SKM-1 treated with dmso at 0.1 percent for 144 hours (cell line): ENCODE measurements at regions not wholly inside any gene's neighbourhood (a gene's known extent, or its start where the extent isn't known, plus 50 kb on each side); places are given as distances from the start of the nearest gene placed in this dataset.

Experiments used
- DNase-seq: peaks from one replicate; lab custom pipeline; 2025; ENCODE audit not compliant: unreplicated experiment; lab: John Stamatoyannopoulos, UW

DNA sequence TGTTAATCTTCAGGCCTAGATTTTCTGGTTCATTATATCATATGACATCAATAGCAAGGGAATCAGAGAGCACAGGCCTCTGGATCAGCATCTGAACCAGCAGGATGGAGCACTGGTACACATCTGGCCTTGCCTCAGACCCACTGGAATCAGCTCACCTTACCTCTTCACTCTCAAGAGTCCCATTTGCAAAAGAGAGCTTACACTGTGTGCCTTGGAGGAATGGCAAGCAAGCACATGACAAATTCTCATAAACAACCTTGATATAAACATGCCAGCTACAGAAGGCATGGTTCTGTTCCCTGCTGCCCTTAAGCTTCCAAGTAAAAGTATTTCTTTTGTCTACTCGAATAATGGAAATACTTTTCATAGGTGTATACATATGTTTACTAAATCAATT, 128.6 kb upstream of the CPM start:
- no peak for DNase-seq

DNA sequence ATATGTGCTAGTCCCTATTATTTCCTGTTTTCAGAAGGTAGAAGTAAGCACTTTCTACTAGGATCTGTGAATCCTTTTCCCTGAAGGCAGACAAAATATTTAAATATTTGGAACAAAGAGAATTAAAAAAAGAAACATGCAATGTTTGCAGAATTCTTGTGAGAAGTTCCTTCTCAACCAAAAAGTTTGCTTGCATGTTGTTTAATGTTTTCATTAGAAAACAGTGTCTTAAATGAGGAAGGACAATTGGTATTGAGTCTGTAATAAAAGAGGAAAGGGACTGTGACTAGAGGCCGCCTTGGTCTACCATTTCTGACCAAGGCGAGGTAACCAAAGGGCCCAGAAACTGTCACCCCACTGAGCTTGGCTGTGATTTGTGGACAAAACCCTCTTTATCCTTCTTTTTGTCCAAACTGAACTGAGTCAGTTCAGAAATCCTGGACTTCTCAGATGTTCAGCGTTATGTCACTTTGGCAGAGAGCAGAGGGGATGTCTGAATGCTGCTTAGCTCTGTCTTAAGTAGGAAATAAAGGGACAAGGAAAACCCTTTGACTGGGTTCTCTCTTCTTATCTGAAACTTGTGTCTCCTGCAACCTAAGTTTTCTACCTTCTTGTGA, 129.8 kb upstream of the CPM start:
- DNase-seq, result no peak

DNA sequence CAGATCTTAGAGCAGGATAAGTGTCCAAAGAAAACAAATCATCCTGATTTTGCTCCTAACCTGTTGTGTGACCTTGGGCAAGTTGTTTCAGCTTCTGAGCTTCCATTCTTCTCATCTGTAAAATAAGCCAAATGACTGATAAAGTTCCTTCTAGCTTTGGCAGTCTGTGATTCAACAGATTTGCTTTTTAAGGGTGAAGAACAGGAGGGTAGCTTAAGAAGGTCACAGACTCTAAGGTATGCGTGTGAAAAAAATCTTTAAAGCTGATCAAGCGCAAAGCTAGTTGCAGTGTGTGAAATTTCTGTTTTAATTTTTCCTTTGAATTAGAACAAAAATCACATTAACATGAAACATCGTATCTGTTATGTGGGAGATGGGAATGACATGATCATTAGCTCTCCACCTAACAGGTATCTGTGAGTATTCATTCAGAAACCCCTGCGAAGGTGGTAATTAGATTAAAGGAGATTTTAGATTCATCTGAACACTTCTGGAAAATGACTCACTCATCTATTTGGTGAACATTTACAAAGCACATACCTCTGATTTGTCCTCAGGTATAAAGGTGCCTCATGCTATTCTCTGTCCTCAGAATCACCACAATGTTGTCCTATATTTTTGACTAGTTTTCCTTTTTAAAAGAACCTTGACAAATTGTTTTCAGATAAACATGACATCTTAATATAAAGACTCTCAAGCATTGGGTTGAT, 131.9 kb upstream of the CPM start:
- no peak for DNase-seq

GRCh38 chr12:69065775-69066174, 132.8 kb upstream of the CPM start:
- DNase-seq, result no peak

DNA sequence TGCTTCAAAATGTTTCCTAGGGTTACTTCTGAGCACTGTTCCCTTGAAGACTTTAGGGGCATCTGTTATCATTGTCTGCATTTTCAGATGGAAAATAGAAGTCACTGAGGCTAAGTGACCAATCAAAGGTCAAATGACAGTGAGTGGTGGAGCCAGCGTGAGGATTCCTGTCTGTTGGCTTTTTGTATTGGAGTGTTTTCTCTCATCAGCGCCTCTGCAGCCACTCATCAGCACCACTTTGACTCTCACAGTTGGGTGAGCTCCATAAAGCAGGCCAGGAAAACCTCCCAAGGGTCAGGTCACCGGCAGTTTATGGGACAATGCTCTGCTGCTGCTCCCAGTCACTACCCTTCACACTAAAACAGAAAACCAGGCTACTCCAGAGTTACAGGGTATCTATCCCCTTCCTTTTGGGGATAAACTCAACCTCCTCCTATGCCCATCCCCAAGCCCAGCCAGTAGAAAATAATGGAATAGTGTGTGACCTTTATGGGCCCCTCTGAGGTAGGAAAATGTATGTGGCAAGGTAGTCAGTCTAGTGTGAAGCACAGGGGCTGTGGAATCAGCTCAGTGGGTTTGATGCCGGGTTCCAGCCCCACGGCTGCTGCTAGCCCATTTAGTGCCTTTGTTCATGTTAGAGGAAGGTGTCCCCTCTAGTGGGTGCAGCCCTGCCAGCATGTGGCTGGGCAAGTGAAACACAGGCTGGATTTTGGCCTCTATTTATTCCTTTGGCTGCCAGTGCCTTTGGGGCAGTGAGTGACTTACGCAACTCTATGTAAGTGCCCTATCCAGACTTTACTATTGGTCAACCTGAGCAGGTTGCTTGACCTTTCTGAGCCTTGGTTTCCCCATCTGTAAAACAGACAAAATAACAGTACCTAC, 133.8 kb upstream of the CPM start:
- DNase-seq, result no peak

DNA sequence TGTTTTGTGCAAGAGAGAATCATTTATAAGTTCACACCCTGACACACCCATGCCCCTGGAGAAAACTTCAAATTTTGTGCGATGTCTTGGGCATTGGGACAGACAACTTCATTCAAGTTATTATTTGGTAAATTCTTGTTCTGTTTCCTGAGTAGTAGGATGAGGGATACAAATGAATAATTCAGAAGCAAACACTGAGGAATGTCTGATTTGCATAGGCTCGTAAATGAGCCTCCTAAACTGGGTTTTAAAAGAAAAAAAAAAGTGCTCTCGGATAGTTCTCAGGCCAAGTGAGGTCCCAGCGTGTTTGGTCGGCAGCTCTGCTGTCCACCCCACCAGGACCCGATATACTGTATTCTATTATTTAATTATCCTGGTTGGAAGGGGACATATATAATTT, 134.7 kb upstream of the CPM start:
- DNase-seq, result no peak

GRCh38 chr12:69068448-69068847, 135.5 kb upstream of the CPM start:
- no peak for DNase-seq

GRCh38 chr12:69069479-69069878, 136.5 kb upstream of the CPM start:
- no peak for DNase-seq

DNA sequence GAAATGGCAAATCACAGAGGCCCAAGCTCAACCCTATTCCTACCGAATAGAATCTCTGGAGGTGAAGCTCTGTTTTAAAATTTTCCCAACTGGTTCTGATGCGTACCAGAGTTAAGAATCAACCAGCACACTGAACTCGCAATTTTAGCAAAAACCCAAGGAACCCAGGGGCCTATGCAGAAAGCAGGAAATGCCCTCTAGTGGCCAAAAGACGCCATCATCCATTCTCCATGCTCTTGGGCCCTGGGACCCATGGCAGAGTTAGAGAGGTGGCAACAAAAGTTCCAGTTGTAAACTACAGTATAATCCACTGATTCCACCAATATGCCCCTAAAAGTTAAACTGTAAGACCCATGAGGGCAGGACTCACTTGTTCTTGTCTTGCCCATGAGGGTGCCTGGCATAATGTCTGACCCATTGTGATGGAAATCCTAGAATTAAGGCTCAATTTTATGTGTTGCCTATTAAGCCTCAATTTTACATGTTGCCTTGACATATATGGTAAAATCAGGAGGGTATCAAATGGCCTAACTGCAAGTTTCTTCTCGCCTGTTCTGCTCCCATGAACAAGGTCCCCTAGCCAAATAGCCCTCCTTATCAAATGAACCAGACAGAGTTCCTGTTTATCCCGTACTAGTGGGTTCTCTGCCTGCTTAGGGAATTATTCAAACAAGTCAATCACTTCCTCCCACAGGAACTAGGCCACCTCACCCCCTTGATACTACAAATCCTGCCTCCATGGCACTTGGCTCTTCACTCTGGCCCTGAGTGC, 137.5 kb upstream of the CPM start:
- peak; percentile 11 for DNase-seq

GRCh38 chr12:69071091-69071370, 138.1 kb upstream of the CPM start:
- no peak for DNase-seq

DNA sequence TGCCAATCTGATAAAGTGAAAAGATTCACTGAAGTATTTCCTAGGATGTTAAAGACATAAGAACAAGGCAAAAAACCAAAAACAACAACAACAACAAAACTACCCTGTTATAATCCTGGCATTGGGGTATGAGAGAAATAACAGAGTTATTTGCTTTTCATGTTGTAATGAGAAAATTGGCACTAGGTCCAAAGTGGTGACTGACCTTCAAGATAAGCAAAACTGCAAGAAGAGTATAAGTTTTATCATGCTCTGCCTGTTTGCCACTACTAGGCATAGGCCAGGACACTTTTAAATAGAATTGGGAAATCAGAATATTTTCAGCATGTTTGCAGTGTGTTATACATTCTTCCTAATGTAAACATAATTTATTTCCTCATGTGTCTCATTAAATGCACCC, 140.1 kb upstream of the CPM start:
- no peak for DNase-seq

GRCh38 chr12:69074556-69075349, 141.8 kb upstream of the CPM start:
- DNase-seq, result no peak

DNA sequence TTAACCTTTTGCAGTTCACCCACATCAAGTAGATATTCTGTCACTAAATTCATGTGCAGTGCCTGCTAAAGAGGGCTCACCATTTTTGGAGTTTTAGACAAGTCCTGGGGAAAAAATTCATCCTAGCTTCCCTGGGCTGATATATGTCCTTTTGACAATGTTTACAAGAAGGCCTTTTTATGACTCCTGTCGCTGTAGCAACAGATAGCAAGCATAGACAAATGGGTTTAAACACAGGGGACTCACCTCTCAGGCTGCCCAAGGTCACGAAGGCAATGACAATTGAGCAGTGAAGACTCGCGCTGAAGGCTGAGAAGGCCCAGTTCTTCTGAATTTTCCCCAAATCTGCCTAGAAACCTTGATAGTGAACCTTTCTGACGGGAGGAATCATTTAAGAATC, 150.7 kb upstream of the CPM start:
- no peak for DNase-seq

DNA sequence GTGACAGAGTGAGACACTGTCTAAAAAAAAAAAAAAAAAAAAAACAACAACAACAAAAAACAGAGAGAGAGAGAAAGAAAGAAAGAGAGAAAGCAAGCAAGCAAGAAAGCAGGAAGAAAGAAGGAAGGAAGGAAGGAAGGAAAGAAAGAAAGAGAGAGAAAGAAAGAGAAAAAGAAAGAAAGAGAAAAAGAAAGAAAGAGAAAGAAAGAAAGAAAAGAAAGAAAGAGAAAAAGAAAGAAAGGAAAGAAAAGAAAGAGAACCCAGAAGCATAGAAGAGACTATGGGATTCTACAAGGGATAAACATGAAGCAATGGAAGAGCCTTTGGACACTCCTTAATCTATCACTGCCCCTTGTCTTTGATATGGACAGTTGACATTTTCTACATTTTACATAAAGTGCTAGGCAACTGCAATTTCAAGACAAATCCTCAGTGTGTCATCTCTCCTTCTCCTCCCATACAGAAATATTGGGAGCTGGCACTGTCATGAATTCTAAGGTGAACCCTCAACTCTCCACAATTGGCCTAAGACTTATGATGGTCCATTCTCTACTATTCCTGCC, 151.9 kb upstream of the CPM start:
- DNase-seq, result no peak

DNA sequence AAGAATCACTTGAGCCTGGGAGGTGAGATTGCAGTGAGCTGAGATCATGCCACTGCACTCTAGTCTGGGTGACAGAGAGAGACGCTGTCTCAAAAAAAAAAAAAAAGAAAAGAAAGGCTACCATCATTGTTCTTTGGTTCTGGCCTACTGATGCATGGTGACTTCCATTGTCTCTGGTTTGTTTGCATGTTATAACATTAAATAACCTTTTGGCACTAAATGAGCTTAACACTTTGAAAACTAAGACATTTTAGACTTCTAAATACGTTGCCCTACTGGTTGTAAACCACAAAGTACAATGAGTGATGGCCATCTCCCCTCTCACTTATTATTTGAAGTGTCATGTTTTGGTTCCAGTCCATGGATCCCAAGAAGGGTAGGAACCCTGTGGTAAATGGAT, 152.9 kb upstream of the CPM start:
- no peak for DNase-seq

DNA sequence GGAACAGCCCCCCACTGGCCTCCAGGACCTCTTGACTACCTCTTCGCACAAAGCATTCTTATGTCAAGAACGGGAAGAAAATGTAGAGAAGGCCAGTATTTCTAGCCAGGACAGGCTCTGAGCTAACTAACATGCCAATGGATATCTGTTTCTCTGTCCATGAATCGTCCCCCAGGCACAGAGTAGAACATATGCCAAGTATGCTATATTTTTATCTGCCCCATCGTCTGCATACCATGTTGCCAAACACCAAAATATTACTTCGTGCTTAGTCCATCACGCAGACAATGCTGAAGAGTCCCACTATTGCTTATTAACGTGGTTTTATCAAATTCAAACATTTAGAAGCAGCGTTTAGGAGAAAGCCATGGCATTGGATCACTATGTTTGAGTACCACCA, 151.4 kb upstream of the CPSF6 start:
- no peak for DNase-seq

DNA sequence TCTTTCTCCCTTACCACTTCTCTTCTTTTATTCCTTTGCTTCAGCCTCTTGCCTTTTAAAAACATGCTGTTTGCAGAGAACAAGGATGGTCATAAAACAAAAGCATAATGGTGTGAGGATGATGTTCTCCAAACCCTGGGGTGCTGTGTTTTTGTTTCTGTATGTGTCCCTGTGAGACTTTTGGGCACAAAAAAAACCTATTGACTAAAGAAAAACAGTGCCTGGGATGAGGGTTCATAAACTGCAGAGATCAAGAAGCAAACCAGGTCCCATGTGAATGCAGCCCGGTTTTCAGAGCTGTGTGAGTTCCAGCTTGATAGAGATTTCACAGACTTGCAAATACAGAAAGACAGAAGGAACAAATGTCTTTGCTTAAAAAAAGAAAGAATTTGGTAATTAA, 148.6 kb upstream of the CPSF6 start:
- DNase-seq, result no peak

DNA sequence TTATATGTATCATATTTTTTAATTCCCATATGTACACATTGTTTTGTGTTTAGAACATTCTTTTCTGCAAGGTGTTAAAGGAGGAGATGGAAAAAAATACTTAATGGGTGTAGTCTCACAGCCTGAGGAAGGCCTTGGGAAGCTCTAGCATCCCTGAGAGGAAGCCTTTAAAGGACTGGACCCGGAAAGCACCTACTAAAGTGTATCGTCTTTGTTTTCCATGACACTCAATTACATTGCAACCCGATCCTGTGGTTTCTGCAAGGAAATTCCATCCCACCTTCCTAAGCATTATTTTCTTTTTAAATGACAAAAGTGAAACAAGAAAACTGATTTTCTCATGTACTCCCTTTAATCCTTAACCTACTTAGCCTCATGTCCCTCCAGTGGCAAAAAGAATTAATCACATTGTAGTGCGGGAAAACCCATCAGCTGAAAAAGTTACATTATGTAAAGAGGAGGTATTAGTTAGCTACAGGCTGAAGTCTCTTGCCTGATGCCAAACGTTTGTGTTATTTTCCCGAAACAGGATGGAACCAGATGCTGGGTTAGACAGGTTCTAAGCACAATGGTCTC, 147.8 kb upstream of the CPSF6 start:
- no peak for DNase-seq

- no peak for DNase-seq
Measured at GRCh38 chr12:69092137-69092536, 147.2 kb upstream of the CPSF6 start.

- DNase-seq, result no peak
Measured at GRCh38 chr12:69094606-69095216, 144.7 kb upstream of the CPSF6 start.
